ENCODE measurements at regions not wholly inside any gene's neighbourhood (a gene's known extent, or its start where the extent isn't known, plus 50 kb on each side); places are given as distances from the start of the nearest gene placed in this dataset.

DNA sequence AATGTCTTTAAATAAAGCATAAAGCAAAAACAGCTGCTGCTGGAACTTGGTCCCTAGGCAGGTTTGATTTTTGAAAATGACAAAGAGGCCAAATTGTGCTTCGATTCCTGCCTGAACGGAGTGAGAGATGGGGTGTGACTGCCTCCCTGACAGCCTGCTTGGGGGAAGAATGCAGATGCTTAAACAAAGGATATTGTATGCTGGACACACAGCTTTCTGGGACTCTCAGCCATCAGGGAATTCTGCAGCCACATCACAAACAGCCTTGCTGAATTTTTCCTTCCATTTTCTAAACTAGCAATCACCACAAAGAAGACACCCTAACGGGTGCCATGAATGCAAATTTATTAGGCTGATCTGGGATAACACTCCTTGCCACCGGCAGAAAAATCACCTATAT, 83.9 kb upstream of the CPEB2 start (continued):
- TF ChIP-seq, protein P1, sequence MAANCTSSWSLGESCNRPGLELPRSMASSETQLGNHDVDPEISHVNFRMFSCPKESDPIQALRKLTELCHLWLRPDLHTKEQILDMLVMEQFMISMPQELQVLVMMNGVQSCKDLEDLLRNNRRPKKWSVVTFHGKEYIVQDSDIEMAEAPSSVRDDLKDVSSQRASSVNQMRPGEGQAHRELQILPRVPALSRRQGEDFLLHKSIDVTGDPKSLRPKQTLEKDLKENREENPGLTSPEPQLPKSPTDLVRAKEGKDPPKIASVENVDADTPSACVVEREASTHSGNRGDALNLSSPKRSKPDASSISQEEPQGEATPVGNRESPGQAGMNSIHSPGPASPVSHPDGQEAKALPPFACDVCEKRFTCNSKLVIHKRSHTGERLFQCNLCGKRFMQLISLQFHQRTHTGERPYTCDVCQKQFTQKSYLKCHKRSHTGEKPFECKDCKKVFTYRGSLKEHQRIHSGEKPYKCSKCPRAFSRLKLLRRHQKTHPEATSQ (tag by site-specific recombination; IDR thresholded peaks at IDR 0.05), result no peak

DNA sequence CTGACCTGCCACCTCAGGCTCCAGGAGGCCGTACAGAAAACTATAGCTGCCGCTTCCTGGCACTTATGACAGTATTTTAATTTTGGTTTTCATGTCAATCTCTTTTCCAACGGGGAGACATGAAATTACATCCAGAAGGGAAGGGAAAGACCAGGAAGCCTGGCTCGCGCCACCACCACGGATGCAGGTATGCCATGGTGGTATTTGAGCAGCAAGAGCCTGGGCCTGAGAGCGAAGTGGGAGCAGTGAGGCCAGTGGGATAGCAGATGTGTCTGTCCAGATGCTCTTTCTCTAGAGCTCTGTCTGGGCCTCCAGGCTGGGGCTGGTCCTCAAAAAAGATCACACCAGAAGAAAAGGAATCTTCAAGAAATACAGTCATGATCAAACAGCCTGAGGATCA, 82.5 kb upstream of the CPEB2 start:
- no peak overlapping the region for H3K27ac ChIP-seq (ENCODE audit: extremely low read depth, low read depth, low read length)
- no peaks in the 10 kb centered on the region for H3K36me3 ChIP-seq (ENCODE audit: control insufficient read depth in 2 of 2, insufficient read depth in 1 of 2, low read length in 2 of 2)
- H3K4me1 ChIP-seq (ENCODE audit: control insufficient read depth, insufficient read depth, low read length), result peaks cover 4% of the 10 kb centered on the region; the same call in 1 of the 2 replicates
- TF ChIP-seq ZNF37A (tag by site-specific recombination; IDR thresholded peaks at IDR 0.05) (no peak), ZNF701 (tag by site-specific recombination; IDR thresholded peaks at IDR 0.05) (no peak), ZFP41 (tag by site-specific recombination; IDR thresholded peaks at IDR 0.05; ENCODE audit: borderline replicate concordance) (no peak), ZNF830 (tag by site-specific recombination; IDR thresholded peaks at IDR 0.05; ENCODE audit: low read depth) (no peak), ZFP3 (tag by site-specific recombination; IDR thresholded peaks at IDR 0.05; ENCODE audit: low read depth) (no peak), ZNF404 (tag by site-specific recombination; IDR thresholded peaks at IDR 0.05) (no peak), PRDM1 (tag by site-specific recombination; IDR thresholded peaks at IDR 0.05) (no peak), ZBTB20 (tag by site-specific recombination; IDR thresholded peaks at IDR 0.05) (no peak), ZIC2 (tag by site-specific recombination; IDR thresholded peaks at IDR 0.05) (no peak), IKZF3 (tag by site-specific recombination; IDR thresholded peaks at IDR 0.05) (no peak), SCRT2 (tag by site-specific recombination; IDR thresholded peaks at IDR 0.05) (no peak)
- TF ChIP-seq, protein P2, sequence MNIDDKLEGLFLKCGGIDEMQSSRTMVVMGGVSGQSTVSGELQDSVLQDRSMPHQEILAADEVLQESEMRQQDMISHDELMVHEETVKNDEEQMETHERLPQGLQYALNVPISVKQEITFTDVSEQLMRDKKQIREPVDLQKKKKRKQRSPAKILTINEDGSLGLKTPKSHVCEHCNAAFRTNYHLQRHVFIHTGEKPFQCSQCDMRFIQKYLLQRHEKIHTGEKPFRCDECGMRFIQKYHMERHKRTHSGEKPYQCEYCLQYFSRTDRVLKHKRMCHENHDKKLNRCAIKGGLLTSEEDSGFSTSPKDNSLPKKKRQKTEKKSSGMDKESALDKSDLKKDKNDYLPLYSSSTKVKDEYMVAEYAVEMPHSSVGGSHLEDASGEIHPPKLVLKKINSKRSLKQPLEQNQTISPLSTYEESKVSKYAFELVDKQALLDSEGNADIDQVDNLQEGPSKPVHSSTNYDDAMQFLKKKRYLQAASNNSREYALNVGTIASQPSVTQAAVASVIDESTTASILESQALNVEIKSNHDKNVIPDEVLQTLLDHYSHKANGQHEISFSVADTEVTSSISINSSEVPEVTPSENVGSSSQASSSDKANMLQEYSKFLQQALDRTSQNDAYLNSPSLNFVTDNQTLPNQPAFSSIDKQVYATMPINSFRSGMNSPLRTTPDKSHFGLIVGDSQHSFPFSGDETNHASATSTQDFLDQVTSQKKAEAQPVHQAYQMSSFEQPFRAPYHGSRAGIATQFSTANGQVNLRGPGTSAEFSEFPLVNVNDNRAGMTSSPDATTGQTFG (tag by site-specific recombination; IDR thresholded peaks at IDR 0.05; ENCODE audit: borderline replicate concordance), result no peak
- no peaks in the 10 kb centered on the region for H3K9me3 ChIP-seq (ENCODE audit: control insufficient read depth, insufficient read depth, low read depth, low read length)
- CTCF ChIA-PET, result interaction anchor here (1.0 kb wide), 1 partner anchor 66 kb away, joined by 6 read pairs; no protein-coding TSS in a partner anchor
- POLR2A ChIA-PET, result no interaction called here
- H3K4me3 ChIP-seq (ENCODE audit: low read depth, low read length), result no peak overlapping the region

DNA sequence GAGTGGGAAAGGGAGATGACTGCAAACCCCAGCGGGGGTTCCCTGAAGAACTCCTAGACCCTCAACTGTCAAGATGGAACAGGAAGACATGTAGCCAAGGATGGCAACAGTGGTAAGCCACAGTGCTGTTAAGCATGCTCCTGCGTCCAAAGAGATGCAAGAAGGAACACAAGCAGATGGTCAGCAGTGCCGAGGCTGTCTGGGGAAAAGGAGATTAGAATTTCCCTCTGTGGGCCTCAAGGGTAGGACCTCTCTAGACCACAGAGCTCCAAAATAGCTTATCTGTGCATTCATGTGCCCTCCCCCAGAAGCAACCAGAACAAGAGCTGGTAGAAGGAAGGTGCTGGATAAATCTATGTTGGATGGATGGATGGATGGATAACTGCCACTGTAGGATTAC, 82.0 kb upstream of the CPEB2 start:
- Histone ChIP-seq H3K27ac (ENCODE audit: extremely low read depth, low read depth, low read length) (no peak overlapping the region), H3K9me3 (ENCODE audit: control insufficient read depth, insufficient read depth, low read depth, low read length) (no peaks in the 10 kb centered on the region), H3K4me3 (ENCODE audit: low read depth, low read length) (no peak overlapping the region), H3K4me1 (ENCODE audit: control insufficient read depth, insufficient read depth, low read length) (peaks cover 4% of the 10 kb centered on the region; the same call in 1 of the 2 replicates), H3K36me3 (ENCODE audit: control insufficient read depth in 2 of 2, insufficient read depth in 1 of 2, low read length in 2 of 2) (no peaks in the 10 kb centered on the region)
- ChIA-PET POLR2A (no interaction called here), CTCF (no interaction called here)
- TF ChIP-seq KLF8 (tag by site-specific recombination; IDR thresholded peaks at IDR 0.05) (no peak), ZNF354C (tag by site-specific recombination; IDR thresholded peaks at IDR 0.05; ENCODE audit: borderline replicate concordance, low read depth) (no peak), GFI1B (tag by site-specific recombination; IDR thresholded peaks at IDR 0.05) (no peak), ZNF549 (tag by site-specific recombination; IDR thresholded peaks at IDR 0.05) (no peak), TCF7L2 (IDR thresholded peaks at IDR 0.05; ENCODE audit: borderline replicate concordance, low read depth, low read length) (no peak), ZNF521 (tag by site-specific recombination; IDR thresholded peaks at IDR 0.05) (no peak), ZNF530 (tag by site-specific recombination; IDR thresholded peaks at IDR 0.05; ENCODE audit: low read depth) (no peak), ZNF350 (tag by site-specific recombination; IDR thresholded peaks at IDR 0.05) (no peak)
- TF ChIP-seq, protein P3, sequence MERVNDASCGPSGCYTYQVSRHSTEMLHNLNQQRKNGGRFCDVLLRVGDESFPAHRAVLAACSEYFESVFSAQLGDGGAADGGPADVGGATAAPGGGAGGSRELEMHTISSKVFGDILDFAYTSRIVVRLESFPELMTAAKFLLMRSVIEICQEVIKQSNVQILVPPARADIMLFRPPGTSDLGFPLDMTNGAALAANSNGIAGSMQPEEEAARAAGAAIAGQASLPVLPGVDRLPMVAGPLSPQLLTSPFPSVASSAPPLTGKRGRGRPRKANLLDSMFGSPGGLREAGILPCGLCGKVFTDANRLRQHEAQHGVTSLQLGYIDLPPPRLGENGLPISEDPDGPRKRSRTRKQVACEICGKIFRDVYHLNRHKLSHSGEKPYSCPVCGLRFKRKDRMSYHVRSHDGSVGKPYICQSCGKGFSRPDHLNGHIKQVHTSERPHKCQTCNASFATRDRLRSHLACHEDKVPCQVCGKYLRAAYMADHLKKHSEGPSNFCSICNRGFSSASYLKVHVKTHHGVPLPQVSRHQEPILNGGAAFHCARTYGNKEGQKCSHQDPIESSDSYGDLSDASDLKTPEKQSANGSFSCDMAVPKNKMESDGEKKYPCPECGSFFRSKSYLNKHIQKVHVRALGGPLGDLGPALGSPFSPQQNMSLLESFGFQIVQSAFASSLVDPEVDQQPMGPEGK (tag by site-specific recombination; IDR thresholded peaks at IDR 0.05), result no peak
- TF ChIP-seq, protein P4, sequence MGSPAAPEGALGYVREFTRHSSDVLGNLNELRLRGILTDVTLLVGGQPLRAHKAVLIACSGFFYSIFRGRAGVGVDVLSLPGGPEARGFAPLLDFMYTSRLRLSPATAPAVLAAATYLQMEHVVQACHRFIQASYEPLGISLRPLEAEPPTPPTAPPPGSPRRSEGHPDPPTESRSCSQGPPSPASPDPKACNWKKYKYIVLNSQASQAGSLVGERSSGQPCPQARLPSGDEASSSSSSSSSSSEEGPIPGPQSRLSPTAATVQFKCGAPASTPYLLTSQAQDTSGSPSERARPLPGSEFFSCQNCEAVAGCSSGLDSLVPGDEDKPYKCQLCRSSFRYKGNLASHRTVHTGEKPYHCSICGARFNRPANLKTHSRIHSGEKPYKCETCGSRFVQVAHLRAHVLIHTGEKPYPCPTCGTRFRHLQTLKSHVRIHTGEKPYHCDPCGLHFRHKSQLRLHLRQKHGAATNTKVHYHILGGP (tag by site-specific recombination; IDR thresholded peaks at IDR 0.05), result no peak
- TF ChIP-seq, protein P5, sequence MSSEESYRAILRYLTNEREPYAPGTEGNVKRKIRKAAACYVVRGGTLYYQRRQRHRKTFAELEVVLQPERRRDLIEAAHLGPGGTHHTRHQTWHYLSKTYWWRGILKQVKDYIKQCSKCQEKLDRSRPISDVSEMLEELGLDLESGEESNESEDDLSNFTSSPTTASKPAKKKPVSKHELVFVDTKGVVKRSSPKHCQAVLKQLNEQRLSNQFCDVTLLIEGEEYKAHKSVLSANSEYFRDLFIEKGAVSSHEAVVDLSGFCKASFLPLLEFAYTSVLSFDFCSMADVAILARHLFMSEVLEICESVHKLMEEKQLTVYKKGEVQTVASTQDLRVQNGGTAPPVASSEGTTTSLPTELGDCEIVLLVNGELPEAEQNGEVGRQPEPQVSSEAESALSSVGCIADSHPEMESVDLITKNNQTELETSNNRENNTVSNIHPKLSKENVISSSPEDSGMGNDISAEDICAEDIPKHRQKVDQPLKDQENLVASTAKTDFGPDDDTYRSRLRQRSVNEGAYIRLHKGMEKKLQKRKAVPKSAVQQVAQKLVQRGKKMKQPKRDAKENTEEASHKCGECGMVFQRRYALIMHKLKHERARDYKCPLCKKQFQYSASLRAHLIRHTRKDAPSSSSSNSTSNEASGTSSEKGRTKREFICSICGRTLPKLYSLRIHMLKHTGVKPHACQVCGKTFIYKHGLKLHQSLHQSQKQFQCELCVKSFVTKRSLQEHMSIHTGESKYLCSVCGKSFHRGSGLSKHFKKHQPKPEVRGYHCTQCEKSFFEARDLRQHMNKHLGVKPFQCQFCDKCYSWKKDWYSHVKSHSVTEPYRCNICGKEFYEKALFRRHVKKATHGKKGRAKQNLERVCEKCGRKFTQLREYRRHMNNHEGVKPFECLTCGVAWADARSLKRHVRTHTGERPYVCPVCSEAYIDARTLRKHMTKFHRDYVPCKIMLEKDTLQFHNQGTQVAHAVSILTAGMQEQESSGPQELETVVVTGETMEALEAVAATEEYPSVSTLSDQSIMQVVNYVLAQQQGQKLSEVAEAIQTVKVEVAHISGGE (tag by site-specific recombination; conservative IDR thresholded peaks at IDR 0.05; ENCODE audit: low read depth), result no peak

Data from HEK293 (cell line).